GM23338 (cell line): ENCODE measurements at regions not wholly inside any gene's neighbourhood (a gene's known extent, or its start where the extent isn't known, plus 50 kb on each side); places are given as distances from the start of the nearest gene placed in this dataset.

ENCODE experiments used
- ATAC-seq: fragments of 200-7000 bp; cut with Tn5 transposase; 3 replicates; pipeline ENCODE4 v1.9.1; 2020
- DNase-seq: peaks from one replicate; pipeline ENCODE4 v3.0.0-alpha.2; 2015; ENCODE audit warnings: low spot score
- H2AFZ ChIP-seq: fragments of 200-600 bp; sonication (generic); 2 replicates; pipeline ENCODE4 v1.8.0; 2016; ENCODE audit warnings: antibody characterized with exemption, mild to moderate bottlenecking, moderate library complexity
- H3F3A ChIP-seq: fragments of 200-600 bp; sonication (generic); replicated peaks from 2 replicates; pipeline ENCODE4 v1.8.0; 2017; ENCODE audit warnings: antibody characterized with exemption, mixed run types, low read depth
- H3K27ac ChIP-seq: fragments of 200-600 bp; sonication (generic); 2 replicates; pipeline ENCODE4 v1.6.1; 2016; ENCODE audit warnings: low read depth
- H3K27me3 ChIP-seq: fragments of 200-600 bp; sonication (generic); 2 replicates; pipeline ENCODE4 v1.8.0; 2016; ENCODE audit warnings: mild to moderate bottlenecking, mixed run types, moderate library complexity; ENCODE audit not compliant: insufficient read depth
- H3K36me3 ChIP-seq: fragments of 200-600 bp; sonication (generic); 2 replicates; pipeline ENCODE4 v1.8.0; 2016; ENCODE audit warnings: mild to moderate bottlenecking; ENCODE audit not compliant: insufficient read depth
- H3K4me1 ChIP-seq: fragments of 200-600 bp; sonication (generic); 2 replicates; pipeline ENCODE4 v1.8.0; 2016; ENCODE audit warnings: mild to moderate bottlenecking, moderate library complexity; ENCODE audit not compliant: insufficient read depth
- H3K4me2 ChIP-seq: fragments of 200-600 bp; sonication (generic); 2 replicates; pipeline ENCODE4 v1.7.1; 2017; ENCODE audit warnings: mixed run types
- H3K4me3 ChIP-seq: fragments of 200-600 bp; sonication (generic); 2 replicates; pipeline ENCODE4 v1.6.1; 2016; ENCODE audit warnings: mixed run types
- H3K79me2 ChIP-seq: fragments of 200-600 bp; sonication (generic); replicated peaks from 2 replicates; pipeline ENCODE4 v1.8.0; 2017; ENCODE audit warnings: mild to moderate bottlenecking; ENCODE audit not compliant: insufficient read depth
- H3K9me2 ChIP-seq: fragments of 200-600 bp; sonication (generic); 2 replicates; pipeline ENCODE4 v1.8.0; 2017; ENCODE audit not compliant: insufficient read depth
- H4K20me1 ChIP-seq: fragments of 200-600 bp; sonication (generic); replicated peaks from 2 replicates; pipeline ENCODE4 v1.8.0; 2017; ENCODE audit warnings: mild to moderate bottlenecking; ENCODE audit not compliant: insufficient read depth
- H3K27ac Mint-ChIP-seq: 2 replicates; pipeline ENCODE4 v1.8.0; 2020; ENCODE audit warnings: inconsistent platforms, mild to moderate bottlenecking, moderate library complexity, mixed read lengths
- H3K27me3 Mint-ChIP-seq: 3 replicates; pipeline ENCODE4 v1.8.0; 2022; ENCODE audit warnings: low read depth, mild to moderate bottlenecking, moderate library complexity, mixed read lengths, inconsistent platforms; ENCODE audit not compliant: insufficient read depth, poor library complexity
- H3K36me3 Mint-ChIP-seq: 3 replicates; pipeline ENCODE4 v1.8.0; 2021; ENCODE audit warnings: low read depth, mild to moderate bottlenecking, inconsistent platforms, moderate library complexity, mixed read lengths
- H3K4me1 Mint-ChIP-seq: 3 replicates; pipeline ENCODE4 v1.8.0; 2020; ENCODE audit warnings: mild to moderate bottlenecking, inconsistent platforms, mixed read lengths
- H3K4me3 Mint-ChIP-seq: 3 replicates; pipeline ENCODE4 v1.8.0; 2021; ENCODE audit warnings: moderate library complexity, mild to moderate bottlenecking, inconsistent platforms, mixed read lengths
- H3K9me3 Mint-ChIP-seq: 3 replicates; pipeline ENCODE4 v1.8.0; 2020; ENCODE audit warnings: moderate library complexity, mild to moderate bottlenecking, inconsistent platforms, mixed read lengths
- CREB1 ChIP-seq: fragments of 250-450 bp; sonication (Bioruptor Pico); IDR thresholded peaks from 2 replicates; pipeline ENCODE4 v1.5.0; 2020; ENCODE audit warnings: low read depth, mild to moderate bottlenecking, moderate library complexity
- EZH2 ChIP-seq: fragments of 200-600 bp; sonication (generic); IDR thresholded peaks from one replicate; pipeline ENCODE4 v1.8.0; 2017; ENCODE audit warnings: antibody characterized with exemption, mild to moderate bottlenecking, low read depth; ENCODE audit not compliant: unreplicated experiment
- EZH2phosphoT487 ChIP-seq: fragments of 200-600 bp; sonication (generic); IDR thresholded peaks from one replicate; pipeline ENCODE4 v1.8.1; 2018; ENCODE audit warnings: antibody characterized with exemption; ENCODE audit not compliant: unreplicated experiment
- JUNB ChIP-seq: IDR thresholded peaks from one replicate; pipeline ENCODE4 v1.6.1; 2016; ENCODE audit warnings: antibody characterized with exemption; ENCODE audit not compliant: unreplicated experiment
- NANOG ChIP-seq: IDR thresholded peaks from 2 replicates; pipeline ENCODE4 v1.6.1; 2016; ENCODE audit warnings: antibody characterized with exemption, borderline replicate concordance
- POLR2AphosphoS5 ChIP-seq: IDR thresholded peaks from 2 replicates; pipeline ENCODE4 v1.6.1; 2016; ENCODE audit warnings: antibody characterized with exemption, low read depth
- STAT1 ChIP-seq: IDR thresholded peaks from one replicate; pipeline ENCODE4 v1.6.1; 2016; ENCODE audit warnings: antibody characterized with exemption; ENCODE audit not compliant: unreplicated experiment
- ZNF114 ChIP-seq: fragments of 250-450 bp; sonication (Bioruptor Pico); IDR thresholded peaks from 2 replicates; pipeline ENCODE4 v1.5.0; 2020; ENCODE audit warnings: mild to moderate bottlenecking, moderate library complexity
- ZNF331 ChIP-seq: fragments of 250-450 bp; sonication (Bioruptor Pico); IDR thresholded peaks from 2 replicates; pipeline ENCODE4 v1.5.0; 2020; ENCODE audit warnings: low read depth, mild to moderate bottlenecking, moderate library complexity
- TF ChIP-seq, protein P1 (sequence below): IDR thresholded peaks from 2 replicates; pipeline ENCODE4 v1.6.1; 2016; ENCODE audit warnings: antibody characterized with exemption
- TF ChIP-seq, protein P2 (sequence below): fragments of 250-450 bp; sonication (Bioruptor Pico); IDR thresholded peaks from 2 replicates; pipeline ENCODE4 v1.5.0; 2020; ENCODE audit warnings: mild to moderate bottlenecking, moderate library complexity
- TF ChIP-seq, protein P3 (sequence below), 2 experiments: fragments of 200-600 bp in 1 of 2; sonication (generic) in 1 of 2; conservative IDR thresholded peaks; 2 replicates each; pipeline versions ENCODE4 v1.5.1 to v1.6.1; 2016 to 2017; ENCODE audit warnings: antibody characterized with exemption in 2 of 2, low read depth in 2 of 2, mild to moderate bottlenecking in 2 of 2, moderate library complexity in 1 of 2
- TF ChIP-seq, protein P4 (sequence below): IDR thresholded peaks from one replicate; pipeline ENCODE4 v1.6.1; 2018; ENCODE audit warnings: antibody characterized with exemption; ENCODE audit not compliant: unreplicated experiment

DNA sequence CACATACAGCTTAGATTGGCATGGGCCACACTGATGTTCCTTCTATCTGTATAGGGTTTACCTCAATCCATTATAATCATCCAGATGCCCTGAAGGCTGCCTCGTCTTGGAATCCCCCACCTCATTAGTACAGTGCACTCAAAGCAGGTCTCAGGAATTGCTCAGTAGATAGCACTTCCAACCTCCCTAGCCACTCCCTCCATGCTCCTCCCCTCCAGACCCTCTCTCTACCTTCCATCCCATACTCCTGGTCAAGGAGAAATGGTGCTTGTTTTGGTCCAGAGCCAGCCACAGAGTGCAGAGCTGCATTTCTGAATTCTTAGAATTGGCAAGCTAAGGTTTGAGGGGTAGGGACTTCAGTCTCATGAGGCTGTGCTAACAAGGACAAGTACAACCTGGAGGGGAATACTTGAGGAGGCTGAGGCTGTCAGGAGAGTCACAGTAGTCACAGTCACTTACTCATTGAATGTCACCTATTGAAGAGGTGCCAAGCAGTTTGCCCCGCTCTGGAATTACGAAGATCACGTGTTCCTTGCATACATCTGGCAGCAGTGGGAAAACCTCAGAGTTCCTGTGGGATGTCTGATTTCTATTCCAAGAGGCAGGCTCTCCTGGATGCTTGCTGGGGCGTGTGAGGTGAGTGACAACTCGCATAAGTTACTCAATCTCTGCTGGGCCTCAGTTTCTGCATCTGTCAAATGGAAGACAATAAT, 60.7 kb upstream of the ZNF746 start:
- ATAC-seq (no peak), DNase-seq (no peak)
- no peaks in the 10 kb centered on the region for H3K4me1 Mint-ChIP-seq
- H2AFZ ChIP-seq: no peak overlapping the region
- peaks cover 17% of the 10 kb centered on the region for H3K9me3 Mint-ChIP-seq
- peaks cover 7% of the 10 kb centered on the region for H3K27me3 Mint-ChIP-seq
- no peak overlapping the region for H3K4me3 ChIP-seq
- no peaks in the 10 kb centered on the region for H3K27me3 ChIP-seq
- H3K4me1 ChIP-seq: no peaks in the 10 kb centered on the region
- H3K36me3 Mint-ChIP-seq: peaks cover 44% of the 10 kb centered on the region
- H3K27ac Mint-ChIP-seq: no peak overlapping the region
- no peaks in the 10 kb centered on the region for H4K20me1 ChIP-seq
- TF ChIP-seq POLR2AphosphoS5 (no peak), EZH2phosphoT487 (no peak), ZNF114 (CRISPR knock-in tag) (no peak), CREB1 (CRISPR knock-in tag) (no peak), EZH2 (no peak), ZNF331 (no peak), STAT1 (no peak), NANOG (no peak), JUNB (no peak)
- TF ChIP-seq, protein P1, sequence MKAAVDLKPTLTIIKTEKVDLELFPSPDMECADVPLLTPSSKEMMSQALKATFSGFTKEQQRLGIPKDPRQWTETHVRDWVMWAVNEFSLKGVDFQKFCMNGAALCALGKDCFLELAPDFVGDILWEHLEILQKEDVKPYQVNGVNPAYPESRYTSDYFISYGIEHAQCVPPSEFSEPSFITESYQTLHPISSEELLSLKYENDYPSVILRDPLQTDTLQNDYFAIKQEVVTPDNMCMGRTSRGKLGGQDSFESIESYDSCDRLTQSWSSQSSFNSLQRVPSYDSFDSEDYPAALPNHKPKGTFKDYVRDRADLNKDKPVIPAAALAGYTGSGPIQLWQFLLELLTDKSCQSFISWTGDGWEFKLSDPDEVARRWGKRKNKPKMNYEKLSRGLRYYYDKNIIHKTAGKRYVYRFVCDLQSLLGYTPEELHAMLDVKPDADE: no peak
- TF ChIP-seq, protein P2, sequence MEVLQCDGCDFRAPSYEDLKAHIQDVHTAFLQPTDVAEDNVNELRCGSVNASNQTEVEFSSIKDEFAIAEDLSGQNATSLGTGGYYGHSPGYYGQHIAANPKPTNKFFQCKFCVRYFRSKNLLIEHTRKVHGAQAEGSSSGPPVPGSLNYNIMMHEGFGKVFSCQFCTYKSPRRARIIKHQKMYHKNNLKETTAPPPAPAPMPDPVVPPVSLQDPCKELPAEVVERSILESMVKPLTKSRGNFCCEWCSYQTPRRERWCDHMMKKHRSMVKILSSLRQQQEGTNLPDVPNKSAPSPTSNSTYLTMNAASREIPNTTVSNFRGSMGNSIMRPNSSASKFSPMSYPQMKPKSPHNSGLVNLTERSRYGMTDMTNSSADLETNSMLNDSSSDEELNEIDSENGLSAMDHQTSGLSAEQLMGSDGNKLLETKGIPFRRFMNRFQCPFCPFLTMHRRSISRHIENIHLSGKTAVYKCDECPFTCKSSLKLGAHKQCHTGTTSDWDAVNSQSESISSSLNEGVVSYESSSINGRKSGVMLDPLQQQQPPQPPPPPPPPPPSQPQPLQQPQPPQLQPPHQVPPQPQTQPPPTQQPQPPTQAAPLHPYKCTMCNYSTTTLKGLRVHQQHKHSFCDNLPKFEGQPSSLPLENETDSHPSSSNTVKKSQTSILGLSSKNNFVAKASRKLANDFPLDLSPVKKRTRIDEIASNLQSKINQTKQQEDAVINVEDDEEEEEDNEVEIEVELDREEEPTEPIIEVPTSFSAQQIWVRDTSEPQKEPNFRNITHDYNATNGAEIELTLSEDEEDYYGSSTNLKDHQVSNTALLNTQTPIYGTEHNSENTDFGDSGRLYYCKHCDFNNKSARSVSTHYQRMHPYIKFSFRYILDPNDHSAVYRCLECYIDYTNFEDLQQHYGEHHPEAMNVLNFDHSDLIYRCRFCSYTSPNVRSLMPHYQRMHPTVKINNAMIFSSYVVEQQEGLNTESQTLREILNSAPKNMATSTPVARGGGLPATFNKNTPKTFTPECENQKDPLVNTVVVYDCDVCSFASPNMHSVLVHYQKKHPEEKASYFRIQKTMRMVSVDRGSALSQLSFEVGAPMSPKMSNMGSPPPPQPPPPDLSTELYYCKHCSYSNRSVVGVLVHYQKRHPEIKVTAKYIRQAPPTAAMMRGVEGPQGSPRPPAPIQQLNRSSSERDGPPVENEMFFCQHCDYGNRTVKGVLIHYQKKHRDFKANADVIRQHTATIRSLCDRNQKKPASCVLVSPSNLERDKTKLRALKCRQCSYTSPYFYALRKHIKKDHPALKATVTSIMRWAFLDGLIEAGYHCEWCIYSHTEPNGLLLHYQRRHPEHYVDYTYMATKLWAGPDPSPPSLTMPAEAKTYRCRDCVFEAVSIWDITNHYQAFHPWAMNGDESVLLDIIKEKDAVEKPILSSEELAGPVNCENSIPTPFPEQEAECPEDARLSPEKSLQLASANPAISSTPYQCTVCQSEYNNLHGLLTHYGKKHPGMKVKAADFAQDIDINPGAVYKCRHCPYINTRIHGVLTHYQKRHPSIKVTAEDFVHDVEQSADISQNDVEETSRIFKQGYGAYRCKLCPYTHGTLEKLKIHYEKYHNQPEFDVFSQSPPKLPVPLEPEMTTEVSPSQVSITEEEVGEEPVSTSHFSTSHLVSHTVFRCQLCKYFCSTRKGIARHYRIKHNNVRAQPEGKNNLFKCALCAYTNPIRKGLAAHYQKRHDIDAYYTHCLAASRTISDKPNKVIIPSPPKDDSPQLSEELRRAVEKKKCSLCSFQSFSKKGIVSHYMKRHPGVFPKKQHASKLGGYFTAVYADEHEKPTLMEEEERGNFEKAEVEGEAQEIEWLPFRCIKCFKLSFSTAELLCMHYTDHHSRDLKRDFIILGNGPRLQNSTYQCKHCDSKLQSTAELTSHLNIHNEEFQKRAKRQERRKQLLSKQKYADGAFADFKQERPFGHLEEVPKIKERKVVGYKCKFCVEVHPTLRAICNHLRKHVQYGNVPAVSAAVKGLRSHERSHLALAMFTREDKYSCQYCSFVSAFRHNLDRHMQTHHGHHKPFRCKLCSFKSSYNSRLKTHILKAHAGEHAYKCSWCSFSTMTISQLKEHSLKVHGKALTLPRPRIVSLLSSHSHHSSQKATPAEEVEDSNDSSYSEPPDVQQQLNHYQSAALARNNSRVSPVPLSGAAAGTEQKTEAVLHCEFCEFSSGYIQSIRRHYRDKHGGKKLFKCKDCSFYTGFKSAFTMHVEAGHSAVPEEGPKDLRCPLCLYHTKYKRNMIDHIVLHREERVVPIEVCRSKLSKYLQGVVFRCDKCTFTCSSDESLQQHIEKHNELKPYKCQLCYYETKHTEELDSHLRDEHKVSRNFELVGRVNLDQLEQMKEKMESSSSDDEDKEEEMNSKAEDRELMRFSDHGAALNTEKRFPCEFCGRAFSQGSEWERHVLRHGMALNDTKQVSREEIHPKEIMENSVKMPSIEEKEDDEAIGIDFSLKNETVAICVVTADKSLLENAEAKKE (CRISPR knock-in tag): no peak
- TF ChIP-seq, protein P3, sequence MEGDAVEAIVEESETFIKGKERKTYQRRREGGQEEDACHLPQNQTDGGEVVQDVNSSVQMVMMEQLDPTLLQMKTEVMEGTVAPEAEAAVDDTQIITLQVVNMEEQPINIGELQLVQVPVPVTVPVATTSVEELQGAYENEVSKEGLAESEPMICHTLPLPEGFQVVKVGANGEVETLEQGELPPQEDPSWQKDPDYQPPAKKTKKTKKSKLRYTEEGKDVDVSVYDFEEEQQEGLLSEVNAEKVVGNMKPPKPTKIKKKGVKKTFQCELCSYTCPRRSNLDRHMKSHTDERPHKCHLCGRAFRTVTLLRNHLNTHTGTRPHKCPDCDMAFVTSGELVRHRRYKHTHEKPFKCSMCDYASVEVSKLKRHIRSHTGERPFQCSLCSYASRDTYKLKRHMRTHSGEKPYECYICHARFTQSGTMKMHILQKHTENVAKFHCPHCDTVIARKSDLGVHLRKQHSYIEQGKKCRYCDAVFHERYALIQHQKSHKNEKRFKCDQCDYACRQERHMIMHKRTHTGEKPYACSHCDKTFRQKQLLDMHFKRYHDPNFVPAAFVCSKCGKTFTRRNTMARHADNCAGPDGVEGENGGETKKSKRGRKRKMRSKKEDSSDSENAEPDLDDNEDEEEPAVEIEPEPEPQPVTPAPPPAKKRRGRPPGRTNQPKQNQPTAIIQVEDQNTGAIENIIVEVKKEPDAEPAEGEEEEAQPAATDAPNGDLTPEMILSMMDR (conservative IDR thresholded peaks at IDR 0.05; ENCODE audit: low read depth in 2 of 2): no peak
- TF ChIP-seq, protein P4, sequence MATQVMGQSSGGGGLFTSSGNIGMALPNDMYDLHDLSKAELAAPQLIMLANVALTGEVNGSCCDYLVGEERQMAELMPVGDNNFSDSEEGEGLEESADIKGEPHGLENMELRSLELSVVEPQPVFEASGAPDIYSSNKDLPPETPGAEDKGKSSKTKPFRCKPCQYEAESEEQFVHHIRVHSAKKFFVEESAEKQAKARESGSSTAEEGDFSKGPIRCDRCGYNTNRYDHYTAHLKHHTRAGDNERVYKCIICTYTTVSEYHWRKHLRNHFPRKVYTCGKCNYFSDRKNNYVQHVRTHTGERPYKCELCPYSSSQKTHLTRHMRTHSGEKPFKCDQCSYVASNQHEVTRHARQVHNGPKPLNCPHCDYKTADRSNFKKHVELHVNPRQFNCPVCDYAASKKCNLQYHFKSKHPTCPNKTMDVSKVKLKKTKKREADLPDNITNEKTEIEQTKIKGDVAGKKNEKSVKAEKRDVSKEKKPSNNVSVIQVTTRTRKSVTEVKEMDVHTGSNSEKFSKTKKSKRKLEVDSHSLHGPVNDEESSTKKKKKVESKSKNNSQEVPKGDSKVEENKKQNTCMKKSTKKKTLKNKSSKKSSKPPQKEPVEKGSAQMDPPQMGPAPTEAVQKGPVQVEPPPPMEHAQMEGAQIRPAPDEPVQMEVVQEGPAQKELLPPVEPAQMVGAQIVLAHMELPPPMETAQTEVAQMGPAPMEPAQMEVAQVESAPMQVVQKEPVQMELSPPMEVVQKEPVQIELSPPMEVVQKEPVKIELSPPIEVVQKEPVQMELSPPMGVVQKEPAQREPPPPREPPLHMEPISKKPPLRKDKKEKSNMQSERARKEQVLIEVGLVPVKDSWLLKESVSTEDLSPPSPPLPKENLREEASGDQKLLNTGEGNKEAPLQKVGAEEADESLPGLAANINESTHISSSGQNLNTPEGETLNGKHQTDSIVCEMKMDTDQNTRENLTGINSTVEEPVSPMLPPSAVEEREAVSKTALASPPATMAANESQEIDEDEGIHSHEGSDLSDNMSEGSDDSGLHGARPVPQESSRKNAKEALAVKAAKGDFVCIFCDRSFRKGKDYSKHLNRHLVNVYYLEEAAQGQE: no peak
- H3F3A ChIP-seq: no peaks in the 10 kb centered on the region
- H3K4me3 Mint-ChIP-seq: no peak overlapping the region
- no peaks in the 10 kb centered on the region for H3K9me2 ChIP-seq
- H3K27ac ChIP-seq: no peak overlapping the region
- H3K79me2 ChIP-seq: no peaks in the 10 kb centered on the region
- H3K4me2 ChIP-seq: no peak overlapping the region
- H3K36me3 ChIP-seq: no peaks in the 10 kb centered on the region
